ENCODE measurements at regions not wholly inside any gene's neighbourhood (a gene's known extent, or its start where the extent isn't known, plus 50 kb on each side); places are given as distances from the start of the nearest gene placed in this dataset.
"Not testable (repeated sequence)": the region's sequence is repeated elsewhere in the genome, so short reads cannot be mapped to it uniquely, and the experiment has no call there.

GRCh38 chr1:232355162-232356006, 274.5 kb downstream of the SIPA1L2 start:
- DNase-seq (ENCODE audit: low read depth in 2 of 2), result no peak

- no peak for DNase-seq (ENCODE audit: low read depth in 2 of 2)
Measured at GRCh38 chr1:232353001-232353400, 276.9 kb downstream of the SIPA1L2 start.

GRCh38 chr1:232352366-232352765, 277.6 kb downstream of the SIPA1L2 start:
- DNase-seq (ENCODE audit: low read depth in 2 of 2), result no peak

- DNase-seq (ENCODE audit: low read depth in 2 of 2), result no peak
Measured at GRCh38 chr1:232351335-232351734, 278.6 kb downstream of the SIPA1L2 start.

GRCh38 chr1:232346844-232347243, 283.1 kb downstream of the SIPA1L2 start:
- no peak for DNase-seq (ENCODE audit: low read depth in 2 of 2)

GRCh38 chr1:232344791-232345399, 285.0 kb downstream of the SIPA1L2 start:
- no peak for DNase-seq (ENCODE audit: low read depth in 2 of 2)

- DNase-seq (ENCODE audit: low read depth in 2 of 2), result not testable (repeated sequence)
Measured at GRCh38 chr1:232344186-232344585, 285.7 kb downstream of the SIPA1L2 start.

- no peak for DNase-seq (ENCODE audit: low read depth in 2 of 2)
Measured at GRCh38 chr1:232340446-232340845, 289.5 kb downstream of the SIPA1L2 start.

- DNase-seq (ENCODE audit: low read depth in 2 of 2), result no peak
Measured at GRCh38 chr1:232339073-232339472, 290.9 kb downstream of the SIPA1L2 start.

- no peak for DNase-seq (ENCODE audit: low read depth in 2 of 2)
Measured at GRCh38 chr1:232335741-232336293, 294.1 kb downstream of the SIPA1L2 start.

- no peak for DNase-seq (ENCODE audit: low read depth in 2 of 2)
Measured at GRCh38 chr1:232335261-232335660, 294.7 kb downstream of the SIPA1L2 start.

- no peak for DNase-seq (ENCODE audit: low read depth in 2 of 2)
Measured at GRCh38 chr1:232334811-232335210, 295.1 kb downstream of the SIPA1L2 start.

- DNase-seq (ENCODE audit: low read depth in 2 of 2), result no peak
Measured at GRCh38 chr1:232334246-232334645, 295.7 kb downstream of the SIPA1L2 start.

- no peak for DNase-seq (ENCODE audit: low read depth in 2 of 2)
Measured at GRCh38 chr1:232333419-232333767, 296.5 kb downstream of the SIPA1L2 start.

GRCh38 chr1:232332710-232333418, 297.1 kb downstream of the SIPA1L2 start:
- not testable (repeated sequence) for DNase-seq (ENCODE audit: low read depth in 2 of 2)

GRCh38 chr1:232329103-232329813, 300.7 kb downstream of the SIPA1L2 start:
- no peak for DNase-seq (ENCODE audit: low read depth in 2 of 2)

- no peak for DNase-seq (ENCODE audit: low read depth in 2 of 2)
Measured at GRCh38 chr1:232328486-232329102, 301.3 kb downstream of the SIPA1L2 start.

GRCh38 chr1:232327899-232328298, 302.0 kb downstream of the SIPA1L2 start:
- no peak for DNase-seq (ENCODE audit: low read depth in 2 of 2)

- DNase-seq (ENCODE audit: low read depth in 2 of 2), result no peak
Measured at GRCh38 chr1:232327269-232327668, 302.7 kb downstream of the SIPA1L2 start.

- DNase-seq (ENCODE audit: low read depth in 2 of 2), result no peak
Measured at GRCh38 chr1:232322162-232322734, 307.7 kb downstream of the SIPA1L2 start.
